HepG2 (cell line): ENCODE measurements at regions not wholly inside any gene's neighbourhood (a gene's known extent, or its start where the extent isn't known, plus 50 kb on each side); places are given as distances from the start of the nearest gene placed in this dataset.

Experiments used
- ATAC-seq: fragments of 200-7000 bp; cut with Tn5 transposase; 3 replicates; pipeline ENCODE4 v1.9.1; 2020; ENCODE audit warnings: mild to moderate bottlenecking, moderate library complexity
- BruUV-seq: library from RNA; stranded (reverse); fragments of 400-500 nt; replicated peaks from 2 replicates; lab custom pipeline; 2021; lab: Mats Ljungman, UMichigan
- CTCF ChIA-PET: fragments of 300-600 bp; formaldehyde crosslinking; extraction: SDS; loops from one replicate; lab custom pipeline; 2021; ENCODE audit warnings: low total read pairs, inconsistent platforms, low intra/inter-chr PET ratio; lab: Yijun Ruan, JAX
- POLR2A ChIA-PET: fragments of 350-600 bp; sonication (Branson Sonifier 250); formaldehyde crosslinking; loops from one replicate; lab custom pipeline; 2020; ENCODE audit warnings: antibody characterized with exemption, inconsistent platforms; lab: Yijun Ruan, JAX
- DNase-seq: peaks from one replicate; pipeline ENCODE4 v3.0.0-alpha.2; 2015; ENCODE audit warnings: low spot score
- FAIRE-seq: peaks from 3 replicates; lab custom pipeline; 2011; peaks lifted over from hg19 to GRCh38; lab: Jason Lieb, UNC
- H2AFZ ChIP-seq: one replicate; pipeline ENCODE4 v1.6.1; 2011; ENCODE audit warnings: low read length, inconsistent platforms
- H3K27ac ChIP-seq: fragments of 300-600 bp; 3 replicates; pipeline ENCODE4 v1.8.0; 2011; ENCODE audit warnings: mixed run types, mild to moderate bottlenecking, mixed read lengths, low read length, inconsistent platforms; ENCODE audit not compliant: insufficient read depth; ENCODE audit errors: extremely low read length
- H3K27me3 ChIP-seq, 2 experiments: fragments of 200-600 bp in 1 of 2; 2 replicates in 1 of 2; 3 replicates in 1 of 2; pipeline versions ENCODE4 v1.6.0 to v1.8.0; 2011; ENCODE audit warnings: low read length in 2 of 2, mild to moderate bottlenecking in 2 of 2, moderate library complexity in 2 of 2, inconsistent platforms in 1 of 2; ENCODE audit not compliant: insufficient read depth in 2 of 2, control insufficient read depth in 1 of 2
- H3K36me3 ChIP-seq, 2 experiments: fragments of 200-600 bp in 1 of 2; replicated peaks in 1 of 2; 2 replicates in 1 of 2; 3 replicates in 1 of 2; pipeline versions ENCODE4 v1.5.1 to v1.8.0; 2011; ENCODE audit warnings: low read length in 2 of 2, inconsistent platforms in 1 of 2; ENCODE audit not compliant: insufficient read depth in 2 of 2, control insufficient read depth in 1 of 2
- H3K4me1 ChIP-seq: 2 replicates; pipeline ENCODE4 v1.5.1; 2012; ENCODE audit warnings: low read length, inconsistent platforms; ENCODE audit not compliant: insufficient read depth
- H3K4me2 ChIP-seq: 2 replicates; pipeline ENCODE4 v1.6.0; 2011; ENCODE audit warnings: low read depth, low read length, inconsistent platforms
- H3K4me3 ChIP-seq, 3 experiments: fragments of 200-600 bp in 1 of 3; sonication (generic), shearing (Covaris generic) in 1 of 3; replicated peaks in 1 of 3; 2 replicates each; pipeline ENCODE4 v1.5.1; 2011 to 2016; ENCODE audit warnings: low read length in 3 of 3, inconsistent platforms in 2 of 3, low read depth in 2 of 3, mild to moderate bottlenecking in 2 of 3, control low read depth in 1 of 3, mixed read lengths in 1 of 3; ENCODE audit not compliant: insufficient read depth in 1 of 3
- H3K79me2 ChIP-seq: one replicate; pipeline ENCODE4 v1.6.1; 2011; ENCODE audit warnings: low read length, inconsistent platforms; ENCODE audit not compliant: insufficient read depth
- H3K9ac ChIP-seq: 2 replicates; pipeline ENCODE4 v1.6.0; 2011; ENCODE audit warnings: mild to moderate bottlenecking, low read depth, low read length, inconsistent platforms; ENCODE audit not compliant: insufficient read depth
- H3K9me3 ChIP-seq: 2 replicates; pipeline ENCODE4 v1.5.1; 2012; ENCODE audit warnings: mild to moderate bottlenecking, low read length
- H4K20me1 ChIP-seq: 2 replicates; pipeline ENCODE4 v1.6.0; 2011; ENCODE audit warnings: inconsistent platforms, mild to moderate bottlenecking, low read length, moderate library complexity; ENCODE audit not compliant: insufficient read depth
- DR1 ChIP-seq: sonication (generic); formaldehyde crosslinking; IDR thresholded peaks from 2 replicates; pipeline ENCODE4 v1.8.0; 2021; ENCODE audit warnings: mild to moderate bottlenecking, missing genetic modification reagents, inconsistent platforms
- E2F1 ChIP-seq: sonication (generic); formaldehyde crosslinking; IDR thresholded peaks from 2 replicates; pipeline ENCODE4 v1.5.0; 2020; ENCODE audit warnings: missing genetic modification reagents
- KLF9 ChIP-seq: IDR thresholded peaks from 2 replicates; pipeline ENCODE4 v1.6.1; 2016; ENCODE audit warnings: low read depth
- MBD4 ChIP-seq: IDR thresholded peaks from 2 replicates; pipeline ENCODE4 v1.6.1; 2012; ENCODE audit warnings: low read length, inconsistent platforms, borderline replicate concordance
- MTF1 ChIP-seq: sonication (generic); formaldehyde crosslinking; IDR thresholded peaks from 2 replicates; pipeline ENCODE4 v1.5.0; 2020; ENCODE audit warnings: missing genetic modification reagents
- SNAPC4 ChIP-seq: sonication (generic); formaldehyde crosslinking; IDR thresholded peaks from 2 replicates; pipeline ENCODE4 v1.4.0; 2020; ENCODE audit warnings: mild to moderate bottlenecking, missing genetic modification reagents
- TRAFD1 ChIP-seq: sonication (generic); formaldehyde crosslinking; IDR thresholded peaks from 2 replicates; pipeline ENCODE4 v1.5.1; 2020; ENCODE audit warnings: missing genetic modification reagents, mild to moderate bottlenecking, borderline replicate concordance
- ZFYVE20 ChIP-seq: sonication (generic); formaldehyde crosslinking; IDR thresholded peaks from 2 replicates; pipeline ENCODE4 v1.8.0; 2023; ENCODE audit warnings: low read depth, mild to moderate bottlenecking, moderate library complexity, missing genetic modification reagents, borderline replicate concordance
- ZNF350 ChIP-seq: sonication (generic); formaldehyde crosslinking; IDR thresholded peaks from 2 replicates; pipeline ENCODE4 v1.4.0; 2020; ENCODE audit warnings: mild to moderate bottlenecking, low read depth, missing genetic modification reagents, borderline replicate concordance
- ZNF501 ChIP-seq: sonication (generic); formaldehyde crosslinking; IDR thresholded peaks from 2 replicates; pipeline ENCODE4 v1.5.1; 2020; ENCODE audit warnings: mild to moderate bottlenecking, moderate library complexity, missing genetic modification reagents
- ZNF639 ChIP-seq: conservative IDR thresholded peaks from 2 replicates; pipeline ENCODE4 v1.6.1; 2018; ENCODE audit warnings: missing genetic modification reagents
- ZNF674 ChIP-seq: sonication (generic); formaldehyde crosslinking; IDR thresholded peaks from 2 replicates; pipeline ENCODE4 v1.5.0; 2020; ENCODE audit warnings: low read depth, mild to moderate bottlenecking, missing genetic modification reagents
- ZNF703 ChIP-seq: sonication (generic); formaldehyde crosslinking; IDR thresholded peaks from 2 replicates; pipeline ENCODE4 v1.5.1; 2020; ENCODE audit warnings: missing genetic modification reagents, mild to moderate bottlenecking, moderate library complexity, borderline replicate concordance
- WGBS: methylation state at CpG from one replicate; pipeline ENCODE4 v1.1.6; 2017; ENCODE audit warnings: low lambda C conversion rate; 5-methylcytosine and 5-hydroxymethylcytosine counted together
- in situ Hi-C: cut with HindIII; loops from 2 replicates; pipeline ENCODE4 v1.10.0; 2017; ENCODE audit warnings: low pct_unique_long_range_greater_than_20kb; ENCODE audit not compliant: extremely low pct_ligation_motif_present
- intact Hi-C: fragments of 100-400 bp; cut with micrococcal nuclease; formaldehyde crosslinking; loops from one replicate; pipeline ENCODE4 v1.10.0; 2022; ENCODE audit not compliant: unreplicated experiment

GRCh38 chr1:94670273-94670672 lies 128.7 kb upstream of the F3 start (continued):
- no peak for TF ChIP-seq ZNF639
- TF ChIP-seq, all 625 proteins: peak for 0

GRCh38 chr1:94669198-94669597 lies 127.6 kb upstream of the F3 start:
- FAIRE-seq (no peak), ATAC-seq (no peak), DNase-seq (no peak)
- Histone ChIP-seq H4K20me1 (no peaks in the 10 kb centered on the region), H3K79me2 (no peaks in the 10 kb centered on the region), H3K9me3 (no peaks in the 10 kb centered on the region), H3K27me3 (no peaks in the 10 kb centered on the region), H3K4me3 (no peak overlapping the region), H3K4me2 (no peak overlapping the region), H3K36me3 (no peaks in the 10 kb centered on the region), H3K27ac (no peak overlapping the region), H3K9ac (no peak overlapping the region), H3K4me1 (no peaks in the 10 kb centered on the region), H2AFZ (no peak overlapping the region)
- ChIA-PET POLR2A (no interaction called here), CTCF (no interaction called here)
- in situ Hi-C loops (no loop called here), intact Hi-C loops (no loop called here)
- WGBS = 97% methylated on average over 1 of the region's 1 CpG
- no TSS peak for BruUV-seq
- TF ChIP-seq ZNF674 (no peak), MBD4 (no peak), TRAFD1 (no peak), E2F1 (CRISPR knock-in tag) (no peak), DR1 (CRISPR knock-in tag) (no peak), ZNF501 (CRISPR knock-in tag) (no peak), ZFYVE20 (CRISPR knock-in tag) (no peak), ZNF350 (CRISPR knock-in tag) (no peak), KLF9 (CRISPR knock-in tag) (no peak), MTF1 (CRISPR knock-in tag) (no peak), ZNF703 (CRISPR knock-in tag) (no peak), SNAPC4 (no peak)
